GM18870 (cell line): ENCODE measurements at regions not wholly inside any gene's neighbourhood (a gene's known extent, or its start where the extent isn't known, plus 50 kb on each side); places are given as distances from the start of the nearest gene placed in this dataset.

ENCODE experiments used
- ATAC-seq: cut with Tn5 transposase; IDR thresholded peaks from one replicate; pipeline ENCODE4 v1.9.1; 2021; ENCODE audit warnings: moderate library complexity; ENCODE audit not compliant: unreplicated experiment

GRCh38 chr17:79233916-79234551 lies 159.4 kb downstream of the ENGASE start:
- ATAC-seq = no peak

GRCh38 chr17:79232957-79233356 lies 158.3 kb downstream of the ENGASE start:
- ATAC-seq = no peak

GRCh38 chr17:79231766-79232287 lies 157.2 kb downstream of the ENGASE start:
- ATAC-seq = no peak

GRCh38 chr17:79230576-79230975 lies 156.0 kb downstream of the ENGASE start:
- ATAC-seq = no peak

- no peak for ATAC-seq
Measured at GRCh38 chr17:79226037-79226436, 151.4 kb downstream of the ENGASE start.

GRCh38 chr17:79224903-79225302 lies 150.3 kb downstream of the ENGASE start:
- ATAC-seq = no peak

GRCh38 chr17:79224476-79224875 lies 149.9 kb downstream of the ENGASE start:
- no peak for ATAC-seq

- no peak for ATAC-seq
Measured at GRCh38 chr17:79223953-79224352, 149.3 kb downstream of the ENGASE start.

GRCh38 chr17:79223471-79223870 lies 148.8 kb downstream of the ENGASE start:
- no peak for ATAC-seq

- no peak for ATAC-seq
Measured at GRCh38 chr17:79221597-79221996, 147.0 kb downstream of the ENGASE start.

GRCh38 chr17:79220713-79221291 lies 146.2 kb downstream of the ENGASE start:
- ATAC-seq = no peak

GRCh38 chr17:79220201-79220712 lies 145.6 kb downstream of the ENGASE start:
- no peak for ATAC-seq

GRCh38 chr17:79219208-79219935 lies 144.7 kb downstream of the ENGASE start:
- no peak for ATAC-seq

GRCh38 chr17:79218825-79219200 lies 144.2 kb downstream of the ENGASE start:
- no peak for ATAC-seq

- no peak for ATAC-seq
Measured at GRCh38 chr17:79218175-79218824, 143.7 kb downstream of the ENGASE start.

GRCh38 chr17:79217473-79218135 lies 143.0 kb downstream of the ENGASE start:
- no peak for ATAC-seq

- ATAC-seq = no peak
Measured at GRCh38 chr17:79216826-79217225, 142.2 kb downstream of the ENGASE start.

GRCh38 chr17:79216391-79216790 lies 141.8 kb downstream of the ENGASE start:
- ATAC-seq = no peak

GRCh38 chr17:79215631-79216030 lies 141.0 kb downstream of the ENGASE start:
- ATAC-seq = no peak

GRCh38 chr17:79214940-79215604 lies 140.4 kb downstream of the ENGASE start:
- ATAC-seq = no peak
